A673 (cell line): ENCODE measurements at regions not wholly inside any gene's neighbourhood (a gene's known extent, or its start where the extent isn't known, plus 50 kb on each side); places are given as distances from the start of the nearest gene placed in this dataset.

Source experiments
- EZH2 ChIP-seq: fragments of 200-600 bp; sonication (generic); IDR thresholded peaks from 2 replicates; pipeline ENCODE4 v1.6.1; 2017; ENCODE audit warnings: borderline replicate concordance, low read depth, mild to moderate bottlenecking, mixed read lengths, antibody characterized with exemption, low read length; ENCODE audit not compliant: poor library complexity, severe bottlenecking
- TF ChIP-seq, protein P1 (sequence below): fragments of 300-800, 200-600 bp; sonication (generic); conservative IDR thresholded peaks from 2 replicates; pipeline ENCODE4 v1.5.1; 2017; ENCODE audit warnings: low read depth, mild to moderate bottlenecking, antibody characterized with exemption, low read length, moderate library complexity, mixed read lengths

GRCh38 chr10:4633776-4634175 is 192.2 kb upstream of the AKR1E2 start:
- no peak for TF ChIP-seq EZH2
- TF ChIP-seq, protein P1, sequence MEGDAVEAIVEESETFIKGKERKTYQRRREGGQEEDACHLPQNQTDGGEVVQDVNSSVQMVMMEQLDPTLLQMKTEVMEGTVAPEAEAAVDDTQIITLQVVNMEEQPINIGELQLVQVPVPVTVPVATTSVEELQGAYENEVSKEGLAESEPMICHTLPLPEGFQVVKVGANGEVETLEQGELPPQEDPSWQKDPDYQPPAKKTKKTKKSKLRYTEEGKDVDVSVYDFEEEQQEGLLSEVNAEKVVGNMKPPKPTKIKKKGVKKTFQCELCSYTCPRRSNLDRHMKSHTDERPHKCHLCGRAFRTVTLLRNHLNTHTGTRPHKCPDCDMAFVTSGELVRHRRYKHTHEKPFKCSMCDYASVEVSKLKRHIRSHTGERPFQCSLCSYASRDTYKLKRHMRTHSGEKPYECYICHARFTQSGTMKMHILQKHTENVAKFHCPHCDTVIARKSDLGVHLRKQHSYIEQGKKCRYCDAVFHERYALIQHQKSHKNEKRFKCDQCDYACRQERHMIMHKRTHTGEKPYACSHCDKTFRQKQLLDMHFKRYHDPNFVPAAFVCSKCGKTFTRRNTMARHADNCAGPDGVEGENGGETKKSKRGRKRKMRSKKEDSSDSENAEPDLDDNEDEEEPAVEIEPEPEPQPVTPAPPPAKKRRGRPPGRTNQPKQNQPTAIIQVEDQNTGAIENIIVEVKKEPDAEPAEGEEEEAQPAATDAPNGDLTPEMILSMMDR: no peak
